ENCODE measurements at regions not wholly inside any gene's neighbourhood (a gene's known extent, or its start where the extent isn't known, plus 50 kb on each side); places are given as distances from the start of the nearest gene placed in this dataset.
"Not testable (repeated sequence)": the region's sequence is repeated elsewhere in the genome, so short reads cannot be mapped to it uniquely, and the experiment has no call there.

GRCh38 chr15:23225756-23226729 is 89.4 kb upstream of the GOLGA6L1 start:
- H3K27me3 ChIP-seq; intact Hi-C loops (cut with DNase I); H3K4me1 ChIP-seq; FAIRE-seq; H3K9me3 ChIP-seq; ATAC-seq; H3K27ac ChIP-seq; H3K36me3 ChIP-seq: not testable (repeated sequence)
- DNase-seq = peak in 2 of 6 donors; percentile 27 to 47
- peak overlapping the region in 1 of 4 donors; percentile 18 for H3K4me3 ChIP-seq
- 4% methylated on average over 24 to 60 of the region's 82 CpGs for WGBS, 2 donors

GRCh38 chr15:23209452-23209851 is 72.8 kb upstream of the GOLGA6L1 start:
- FAIRE-seq; H3K27me3 ChIP-seq; H3K9me3 ChIP-seq; intact Hi-C loops (cut with DNase I); DNase-seq; H3K27ac ChIP-seq; H3K36me3 ChIP-seq; H3K4me1 ChIP-seq; H3K4me3 ChIP-seq; ATAC-seq: not testable (repeated sequence)
- 48 to 59% methylated on average over 4 of the region's 4 CpGs for WGBS, 2 donors

GRCh38 chr15:23199811-23200465 is 63.3 kb upstream of the GOLGA6L1 start:
- H3K27me3 ChIP-seq; ATAC-seq; H3K4me1 ChIP-seq; FAIRE-seq; H3K36me3 ChIP-seq; H3K27ac ChIP-seq; H3K4me3 ChIP-seq; intact Hi-C loops (cut with DNase I); H3K9me3 ChIP-seq: not testable (repeated sequence)
- peak in 1 of 6 donors; percentile 40 for DNase-seq
- 48 to 69% methylated on average over 3 to 4 of the region's 6 CpGs for WGBS, 2 donors

- H3K36me3 ChIP-seq; H3K27ac ChIP-seq; FAIRE-seq; ATAC-seq; H3K4me1 ChIP-seq; H3K4me3 ChIP-seq; DNase-seq; intact Hi-C loops (cut with DNase I); H3K9me3 ChIP-seq; H3K27me3 ChIP-seq: not testable (repeated sequence)
- WGBS, 2 donors = 40 to 48% methylated on average over 3 of the region's 4 CpGs
Measured at GRCh38 chr15:23198375-23198774, 61.8 kb upstream of the GOLGA6L1 start.

GRCh38 chr15:23192313-23192712 is 55.7 kb upstream of the GOLGA6L1 start:
- H3K36me3 ChIP-seq; H3K27ac ChIP-seq; H3K9me3 ChIP-seq; H3K4me3 ChIP-seq; H3K27me3 ChIP-seq; intact Hi-C loops (cut with DNase I); ATAC-seq; DNase-seq; H3K4me1 ChIP-seq; FAIRE-seq: not testable (repeated sequence)
- WGBS, 2 donors = 76 to 80% methylated on average over 1 of the region's 1 CpG

Small RNA genes lying in the stretch of these regions (microRNA-seq; reads per million reads assigned to microRNA genes)
- gene MIR4509-1 = 0 reads per million in 2 donors

Data from pancreas (tissue), 10 donors.